BJ (cell line): ENCODE measurements at regions not wholly inside any gene's neighbourhood (a gene's known extent, or its start where the extent isn't known, plus 50 kb on each side); places are given as distances from the start of the nearest gene placed in this dataset.
A peak's percentile ranks its signal among the peaks of the same experiment; 100 is the strongest.

Source experiments
- CTCF ChIA-PET: fragments of 350-600 bp; formaldehyde crosslinking; extraction: SDS; loops from one replicate; lab custom pipeline; 2021; ENCODE audit warnings: antibody characterized with exemption, inconsistent platforms; lab: Yijun Ruan, JAX
- POLR2A ChIA-PET: fragments of 300-600 bp; sonication (Branson Sonifier 250); formaldehyde crosslinking; extraction: SDS; loops from one replicate; lab custom pipeline; 2021; ENCODE audit warnings: antibody characterized with exemption; lab: Charles Lee
- DNase-seq: peaks from one replicate; pipeline ENCODE4 v3.0.0-alpha.2; 2011; ENCODE audit warnings: low read depth
- H3K27me3 ChIP-seq: 2 replicates; pipeline ENCODE4 v1.6.0; 2011; ENCODE audit warnings: low read length; ENCODE audit not compliant: control insufficient read depth, insufficient read depth
- H3K36me3 ChIP-seq: 2 replicates; pipeline ENCODE4 v1.5.1; 2011; ENCODE audit warnings: low read length; ENCODE audit not compliant: control insufficient read depth, insufficient read depth
- H3K4me3 ChIP-seq: 2 replicates; pipeline ENCODE4 v1.5.1; 2011; ENCODE audit warnings: low read depth, mild to moderate bottlenecking, control low read depth, low read length
- CTCF ChIP-seq: IDR thresholded peaks from 2 replicates; pipeline ENCODE4 v1.5.1; 2011; ENCODE audit warnings: low read depth, mild to moderate bottlenecking, control low read depth, inconsistent platforms, low read length, moderate library complexity; ENCODE audit not compliant: insufficient read depth

GRCh38 chr3:41115069-41115468 lies 84.2 kb upstream of the CTNNB1 start:
- CTCF ChIA-PET: no interaction called here
- no peak for TF ChIP-seq CTCF
- no peak for DNase-seq
- POLR2A ChIA-PET: no interaction called here
- Histone ChIP-seq H3K36me3 (no peaks in the 10 kb centered on the region), H3K4me3 (no peak overlapping the region), H3K27me3 (no peaks in the 10 kb centered on the region; the same call in 1 of the 2 replicates)

- POLR2A ChIA-PET: no interaction called here
- no peak for TF ChIP-seq CTCF
- Histone ChIP-seq H3K36me3 (no peaks in the 10 kb centered on the region), H3K4me3 (no peak overlapping the region), H3K27me3 (no peaks in the 10 kb centered on the region; the same call in 1 of the 2 replicates)
- CTCF ChIA-PET: interaction anchor here (1.0 to 1.3 kb wide), 2 partner anchors 12 to 76 kb away, joined by 3 read pairs; no protein-coding TSS in a partner anchor
- no peak for DNase-seq
Observed at GRCh38 chr3:41116851-41117250, 82.5 kb upstream of the CTNNB1 start.

GRCh38 chr3:41117398-41117870 lies 81.9 kb upstream of the CTNNB1 start:
- peak; percentile 84 for DNase-seq
- no peaks in the 10 kb centered on the region for H3K36me3 ChIP-seq
- TF ChIP-seq CTCF: no peak
- ChIA-PET POLR2A (no interaction called here), CTCF (interaction anchor here (1.0 kb wide), 1 partner anchor 75 kb away, joined by 3 read pairs; no protein-coding TSS in a partner anchor)
- H3K27me3 ChIP-seq: no peaks in the 10 kb centered on the region; the same call in 1 of the 2 replicates
- no peak overlapping the region for H3K4me3 ChIP-seq

GRCh38 chr3:41118461-41119390 lies 80.6 kb upstream of the CTNNB1 start:
- Histone ChIP-seq H3K4me3 (no peak overlapping the region), H3K27me3 (no peaks in the 10 kb centered on the region; the same call in 1 of the 2 replicates), H3K36me3 (no peaks in the 10 kb centered on the region)
- DNase-seq: no peak
- ChIA-PET CTCF (interaction anchor here (1.0 kb wide), 1 partner anchor 141 kb away, joined by 3 read pairs; no protein-coding TSS in a partner anchor), POLR2A (no interaction called here)
- no peak for TF ChIP-seq CTCF

- H3K27me3 ChIP-seq: no peaks in the 10 kb centered on the region
- no peak for TF ChIP-seq CTCF
- POLR2A ChIA-PET: no interaction called here
- DNase-seq: no peak
- CTCF ChIA-PET: no interaction called here
- H3K36me3 ChIP-seq: no peaks in the 10 kb centered on the region
- no peak overlapping the region for H3K4me3 ChIP-seq
Observed at GRCh38 chr3:41120460-41120859, 78.8 kb upstream of the CTNNB1 start.
